KMS-11 (cell line): ENCODE measurements at regions not wholly inside any gene's neighbourhood (a gene's known extent, or its start where the extent isn't known, plus 50 kb on each side); places are given as distances from the start of the nearest gene placed in this dataset.

Experiments used
- H2AFZ ChIP-seq: fragments of 200-600 bp; sonication (generic); 2 replicates; pipeline ENCODE4 v1.6.1; 2016; ENCODE audit warnings: antibody characterized with exemption, mixed run types, low read depth
- H3K27ac ChIP-seq: fragments of 200-600 bp; sonication (generic); 2 replicates; pipeline ENCODE4 v1.6.1; 2016; ENCODE audit warnings: mild to moderate bottlenecking, mixed run types
- H3K27me3 ChIP-seq: fragments of 200-600 bp; sonication (generic); 2 replicates; pipeline ENCODE4 v1.6.1; 2017; ENCODE audit warnings: mild to moderate bottlenecking, low read depth, mixed run types, moderate library complexity; ENCODE audit not compliant: insufficient read depth
- H3K36me3 ChIP-seq: fragments of 200-600 bp; sonication (generic); 2 replicates; pipeline ENCODE4 v1.6.1; 2017; ENCODE audit warnings: mild to moderate bottlenecking, mixed run types; ENCODE audit not compliant: insufficient read depth
- H3K4me1 ChIP-seq: fragments of 200-600 bp; sonication (generic); 2 replicates; pipeline ENCODE4 v1.6.1; 2016; ENCODE audit warnings: mild to moderate bottlenecking, low read depth, mixed run types; ENCODE audit not compliant: poor library complexity, severe bottlenecking
- H3K4me2 ChIP-seq: fragments of 200-600 bp; sonication (generic); 2 replicates; pipeline ENCODE4 v1.7.0; 2016; ENCODE audit warnings: mild to moderate bottlenecking, mixed run types
- H3K4me3 ChIP-seq: fragments of 200-600 bp; sonication (generic); IDR thresholded peaks from 2 replicates; pipeline ENCODE4 v1.6.1; 2017; ENCODE audit warnings: low read depth, low read length, mixed read lengths; ENCODE audit not compliant: insufficient read depth
- H3K79me2 ChIP-seq: fragments of 200-600 bp; sonication (generic); 2 replicates; pipeline ENCODE4 v1.6.1; 2016; ENCODE audit warnings: low read depth, mixed run types; ENCODE audit not compliant: insufficient read depth
- H3K9ac ChIP-seq: fragments of 200-600 bp; sonication (generic); 2 replicates; pipeline ENCODE4 v1.6.1; 2016; ENCODE audit warnings: mild to moderate bottlenecking, mixed run types
- H4K20me1 ChIP-seq: fragments of 200-600 bp; sonication (generic); 2 replicates; pipeline ENCODE4 v1.6.1; 2016; ENCODE audit warnings: mild to moderate bottlenecking, mixed run types; ENCODE audit not compliant: insufficient read depth
- TF ChIP-seq, protein P1 (sequence below): fragments of 200-600 bp; sonication (generic); conservative IDR thresholded peaks from 2 replicates; pipeline ENCODE4 v1.6.1; 2017; ENCODE audit warnings: low read depth, mild to moderate bottlenecking, antibody characterized with exemption, low read length, moderate library complexity, mixed read lengths

DNA sequence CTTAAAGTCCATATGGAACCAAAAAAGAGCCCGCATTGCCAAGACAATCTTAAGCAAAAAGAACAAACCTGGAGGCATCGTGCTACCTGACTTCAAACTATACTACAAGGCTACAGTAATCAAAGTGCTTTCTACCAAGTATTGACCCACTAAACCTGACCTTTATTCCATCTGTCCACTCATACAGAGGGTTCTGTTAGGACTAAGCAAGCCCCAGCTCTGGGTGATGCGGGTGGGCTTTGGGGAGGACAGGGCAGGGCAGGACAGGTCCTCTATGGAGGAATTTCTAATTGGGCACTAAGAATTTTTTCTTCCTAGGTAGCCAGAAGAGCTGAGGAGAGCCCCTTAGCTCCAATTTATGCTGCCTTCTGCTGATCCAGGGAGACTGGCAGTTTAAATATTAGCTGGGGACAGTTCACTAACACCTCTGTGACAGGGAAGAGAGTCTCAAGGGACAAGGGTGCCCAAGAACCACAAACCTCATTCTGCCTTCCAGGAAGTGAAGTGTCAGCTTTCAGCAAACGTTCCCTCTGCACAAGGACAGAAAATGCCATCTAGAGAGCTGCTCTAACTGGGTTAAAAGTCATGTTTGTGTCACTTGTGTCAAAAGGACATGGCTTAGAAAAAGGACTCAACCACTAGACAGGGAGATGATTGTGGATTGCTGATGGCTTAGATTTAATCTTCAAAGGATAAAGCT, 143.2 kb downstream of the KIT start:
- H3K4me3 ChIP-seq, result no peak overlapping the region
- H3K79me2 ChIP-seq, result no peaks in the 10 kb centered on the region
- no peaks in the 10 kb centered on the region for H3K27me3 ChIP-seq
- no peak overlapping the region for H3K27ac ChIP-seq
- H2AFZ ChIP-seq, result no peak overlapping the region
- peaks cover 15% of the 10 kb centered on the region for H3K4me1 ChIP-seq
- no peak overlapping the region; the same call in 1 of the 2 replicates for H3K4me2 ChIP-seq
- H4K20me1 ChIP-seq, result no peaks in the 10 kb centered on the region
- TF ChIP-seq, protein P1, sequence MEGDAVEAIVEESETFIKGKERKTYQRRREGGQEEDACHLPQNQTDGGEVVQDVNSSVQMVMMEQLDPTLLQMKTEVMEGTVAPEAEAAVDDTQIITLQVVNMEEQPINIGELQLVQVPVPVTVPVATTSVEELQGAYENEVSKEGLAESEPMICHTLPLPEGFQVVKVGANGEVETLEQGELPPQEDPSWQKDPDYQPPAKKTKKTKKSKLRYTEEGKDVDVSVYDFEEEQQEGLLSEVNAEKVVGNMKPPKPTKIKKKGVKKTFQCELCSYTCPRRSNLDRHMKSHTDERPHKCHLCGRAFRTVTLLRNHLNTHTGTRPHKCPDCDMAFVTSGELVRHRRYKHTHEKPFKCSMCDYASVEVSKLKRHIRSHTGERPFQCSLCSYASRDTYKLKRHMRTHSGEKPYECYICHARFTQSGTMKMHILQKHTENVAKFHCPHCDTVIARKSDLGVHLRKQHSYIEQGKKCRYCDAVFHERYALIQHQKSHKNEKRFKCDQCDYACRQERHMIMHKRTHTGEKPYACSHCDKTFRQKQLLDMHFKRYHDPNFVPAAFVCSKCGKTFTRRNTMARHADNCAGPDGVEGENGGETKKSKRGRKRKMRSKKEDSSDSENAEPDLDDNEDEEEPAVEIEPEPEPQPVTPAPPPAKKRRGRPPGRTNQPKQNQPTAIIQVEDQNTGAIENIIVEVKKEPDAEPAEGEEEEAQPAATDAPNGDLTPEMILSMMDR, result no peak
- no peaks in the 10 kb centered on the region for H3K36me3 ChIP-seq
- H3K9ac ChIP-seq, result no peak overlapping the region

GRCh38 chr4:54794579-54794978, 136.8 kb downstream of the KIT start:
- TF ChIP-seq, protein P1, result no peak
- Histone ChIP-seq H3K27ac (no peak overlapping the region), H4K20me1 (no peaks in the 10 kb centered on the region), H3K4me2 (no peak overlapping the region), H2AFZ (no peak overlapping the region), H3K79me2 (no peaks in the 10 kb centered on the region), H3K36me3 (no peaks in the 10 kb centered on the region), H3K9ac (no peak overlapping the region), H3K4me1 (no peaks in the 10 kb centered on the region), H3K4me3 (no peak overlapping the region), H3K27me3 (no peaks in the 10 kb centered on the region)

- Histone ChIP-seq H3K27me3 (no peaks in the 10 kb centered on the region), H3K4me2 (no peak overlapping the region), H3K79me2 (no peaks in the 10 kb centered on the region), H3K4me3 (no peak overlapping the region), H3K4me1 (no peaks in the 10 kb centered on the region), H3K9ac (no peak overlapping the region), H2AFZ (no peak overlapping the region), H4K20me1 (no peaks in the 10 kb centered on the region), H3K27ac (no peak overlapping the region), H3K36me3 (no peaks in the 10 kb centered on the region)
- TF ChIP-seq, protein P1, result no peak
Measured at GRCh38 chr4:54793856-54794422, 136.2 kb downstream of the KIT start.
